GM12878 (cell line): ENCODE measurements at regions not wholly inside any gene's neighbourhood (a gene's known extent, or its start where the extent isn't known, plus 50 kb on each side); places are given as distances from the start of the nearest gene placed in this dataset.

Experiments
- ATAC-seq: fragments of 200-7000 bp; cut with Tn5 transposase; 3 replicates; pipeline ENCODE4 v1.9.1; 2020; ENCODE audit warnings: mild to moderate bottlenecking, moderate library complexity
- BruUV-seq: library from RNA; stranded (reverse); fragments of 400-500 nt; replicated peaks from 2 replicates; lab custom pipeline; 2021; lab: Mats Ljungman, UMichigan
- CTCF ChIA-PET: fragments of 300-600 bp; sonication (Branson Sonifier 250); formaldehyde crosslinking; extraction: SDS; loops from one replicate; lab custom pipeline; 2021; ENCODE audit warnings: inconsistent platforms; lab: Yijun Ruan, JAX
- POLR2A ChIA-PET: fragments of 350-600 bp; formaldehyde crosslinking; extraction: SDS; loops from one replicate; lab custom pipeline; 2021; ENCODE audit warnings: inconsistent platforms; lab: Charles Lee
- RAD21 ChIA-PET: fragments of 300-600 bp; sonication (Branson Sonifier 250); formaldehyde crosslinking; loops from one replicate; lab custom pipeline; 2023; ENCODE audit warnings: antibody characterized with exemption; ENCODE audit not compliant: unreplicated experiment; lab: Charles Lee
- SMC1A ChIA-PET: fragments of 300-600 bp; sonication (Branson Sonifier 250); formaldehyde crosslinking; loops from one replicate; lab custom pipeline; 2023; ENCODE audit not compliant: unreplicated experiment, uncharacterized antibody; lab: Charles Lee
- DNase-seq: peaks from one replicate; pipeline ENCODE4 v3.0.0-alpha.2; 2011; ENCODE audit warnings: low read depth, low spot score
- FAIRE-seq: peaks from 3 replicates; lab custom pipeline; 2011; peaks lifted over from hg19 to GRCh38; lab: Jason Lieb, UNC
- H2AFZ ChIP-seq: 2 replicates; pipeline ENCODE4 v1.6.0; 2011; ENCODE audit warnings: low read depth, low read length, control low read depth; ENCODE audit not compliant: control insufficient read depth
- H3K27ac ChIP-seq: 2 replicates; pipeline ENCODE4 v1.5.1; 2011; ENCODE audit warnings: control low read depth; ENCODE audit not compliant: control insufficient read depth, insufficient read depth
- H3K27me3 ChIP-seq, 2 experiments: replicated peaks in 1 of 2; 2 replicates each; pipeline versions ENCODE4 v1.6.0 to v1.6.1; 2011; ENCODE audit warnings: low read length in 1 of 2; ENCODE audit not compliant: control insufficient read depth in 2 of 2, insufficient read depth in 2 of 2
- H3K36me3 ChIP-seq, 2 experiments: 2 replicates each; pipeline ENCODE4 v1.5.1; 2011; ENCODE audit warnings: low read length in 1 of 2; ENCODE audit not compliant: control insufficient read depth in 2 of 2, insufficient read depth in 2 of 2
- H3K4me1 ChIP-seq: 2 replicates; pipeline ENCODE4 v1.6.1; 2011; ENCODE audit warnings: mild to moderate bottlenecking, low read length, moderate library complexity, mixed read lengths; ENCODE audit not compliant: control insufficient read depth, insufficient read depth
- H3K4me2 ChIP-seq: 2 replicates; pipeline ENCODE4 v1.6.0; 2011; ENCODE audit warnings: control low read depth; ENCODE audit not compliant: control insufficient read depth, insufficient read depth
- H3K4me3 ChIP-seq: fragments of 200-600 bp; sonication (generic); 2 replicates; pipeline ENCODE4 v1.5.1; 2016
- H3K79me2 ChIP-seq: 2 replicates; pipeline ENCODE4 v1.6.0; 2011; ENCODE audit warnings: low read length; ENCODE audit not compliant: control insufficient read depth, insufficient read depth
- H3K9ac ChIP-seq: 2 replicates; pipeline ENCODE4 v1.8.0; 2011; ENCODE audit warnings: low read length, control low read depth, mixed read lengths; ENCODE audit not compliant: control insufficient read depth, insufficient read depth
- H3K9me3 ChIP-seq: replicated peaks from 3 replicates; pipeline ENCODE4 v1.5.1; 2011; ENCODE audit warnings: mild to moderate bottlenecking, low read length; ENCODE audit not compliant: control insufficient read depth, insufficient read depth
- H4K20me1 ChIP-seq: 2 replicates; pipeline ENCODE4 v1.6.0; 2011; ENCODE audit not compliant: control insufficient read depth, insufficient read depth
- EGR1 ChIP-seq, 2 experiments: IDR thresholded peaks; 1 replicate in 1 of 2; 2 replicates in 1 of 2; pipeline ENCODE4 v1.6.1; 2011 to 2012; ENCODE audit warnings: low read depth in 2 of 2, low read length in 2 of 2, borderline replicate concordance in 1 of 2, mild to moderate bottlenecking in 1 of 2, moderate library complexity in 1 of 2
- HDAC2 ChIP-seq: fragments of 200-600 bp; sonication (generic); IDR thresholded peaks from 2 replicates; pipeline ENCODE4 v1.6.1; 2017
- IRF4 ChIP-seq: IDR thresholded peaks from 2 replicates; pipeline ENCODE4 v1.6.1; 2011; ENCODE audit warnings: low read depth, low read length
- LARP7 ChIP-seq: fragments of 450-650 bp; IDR thresholded peaks from 2 replicates; pipeline ENCODE4 v1.6.1; 2017; ENCODE audit warnings: mild to moderate bottlenecking
- NKRF ChIP-seq: fragments of 450-650 bp; conservative IDR thresholded peaks from 2 replicates; pipeline ENCODE4 v1.6.1; 2017; ENCODE audit warnings: mild to moderate bottlenecking, moderate library complexity
- NR2C1 ChIP-seq: fragments of 450-650 bp; IDR thresholded peaks from 2 replicates; pipeline ENCODE4 v1.6.1; 2017; ENCODE audit warnings: antibody characterized with exemption, mild to moderate bottlenecking, moderate library complexity
- RELA ChIP-seq: fragments of 450-650 bp; IDR thresholded peaks from 2 replicates; pipeline ENCODE4 v1.8.0; 2014; ENCODE audit warnings: borderline replicate concordance; ENCODE audit not compliant: partially characterized antibody
- TCF3 ChIP-seq: IDR thresholded peaks from 2 replicates; pipeline ENCODE4 v1.6.1; 2012; ENCODE audit warnings: low read depth, mild to moderate bottlenecking, low read length, borderline replicate concordance; ENCODE audit not compliant: insufficient read depth
- USF1 ChIP-seq: IDR thresholded peaks from 2 replicates; pipeline ENCODE4 v1.6.1; 2011; ENCODE audit warnings: borderline replicate concordance, low read depth, mild to moderate bottlenecking, moderate library complexity, mixed read lengths, low read length; ENCODE audit not compliant: insufficient read depth; ENCODE audit errors: extremely low read length
- YBX1 ChIP-seq: fragments of 450-650 bp; IDR thresholded peaks from 2 replicates; pipeline ENCODE4 v1.6.1; 2016; ENCODE audit warnings: antibody characterized with exemption
- ZSCAN29 ChIP-seq: fragments of 450-650 bp; IDR thresholded peaks from 2 replicates; pipeline ENCODE4 v1.6.1; 2017; ENCODE audit warnings: mild to moderate bottlenecking, moderate library complexity
- WGBS: methylation state at CpG from one replicate; pipeline ENCODE4 v1.1.6; 2016; ENCODE audit warnings: low lambda C conversion rate; ENCODE audit not compliant: insufficient replicate concordance, insufficient coverage; ENCODE audit errors: missing lambda C conversion rate; 5-methylcytosine and 5-hydroxymethylcytosine counted together
- in situ Hi-C: fragments of 300-500 bp; cut with MboI; formaldehyde crosslinking; loops from 9 replicates; pipeline ENCODE4 v1.14.3; 2018; ENCODE audit warnings: mixed read lengths
- intact Hi-C: fragments of 100-400 bp; cut with micrococcal nuclease; formaldehyde crosslinking; loops from one replicate; pipeline ENCODE4 v1.14.2; 2022; ENCODE audit not compliant: unreplicated experiment

DNA sequence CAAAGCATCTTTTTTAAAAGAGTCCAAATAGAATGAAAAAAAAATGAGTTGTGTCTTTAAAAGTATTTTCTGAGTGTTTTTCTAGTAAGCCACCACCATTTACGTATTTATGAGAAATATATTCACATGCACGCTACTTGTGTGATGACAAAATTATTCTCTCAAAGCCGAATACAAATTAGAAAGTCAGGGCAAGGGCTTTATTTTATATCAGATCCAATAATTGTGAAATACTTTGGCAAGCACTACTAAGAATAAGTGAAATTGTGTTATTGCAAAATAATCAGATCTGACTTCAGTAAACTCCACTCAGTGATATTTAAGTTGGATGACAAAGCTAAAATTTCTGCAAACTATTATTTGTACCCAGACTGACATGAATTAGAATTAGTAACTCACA lies 589.3 kb upstream of the KCNMB2 start:
- intact Hi-C loops = no loop called here
- no peaks in the 10 kb centered on the region for H3K79me2 ChIP-seq
- CTCF ChIA-PET = no interaction called here
- H3K9me3 ChIP-seq = no peaks in the 10 kb centered on the region
- DNase-seq = no peak
- H3K4me1 ChIP-seq = no peaks in the 10 kb centered on the region
- no peaks in the 10 kb centered on the region; the same call in 1 of the 2 replicates for H4K20me1 ChIP-seq
- ATAC-seq = no peak
- no peak for TF ChIP-seq EGR1 (IDR thresholded peaks at IDR 0.05; ENCODE audit: borderline replicate concordance in 1 of 2, low read depth in 2 of 2, low read length in 2 of 2)
- no peak for TF ChIP-seq RELA
- TF ChIP-seq ZSCAN29 = no peak
- no peak for TF ChIP-seq NKRF
- TF ChIP-seq YBX1 = no peak
- no peak for TF ChIP-seq IRF4
- TF ChIP-seq LARP7 = no peak
- no peak for TF ChIP-seq TCF3
- no peak for TF ChIP-seq NR2C1
- TF ChIP-seq USF1 = no peak
- no peak for TF ChIP-seq HDAC2
- TF ChIP-seq, all 136 proteins: peak for 0
- Histone ChIP-seq H2AFZ (no peak overlapping the region), H3K27me3 (no peaks in the 10 kb centered on the region), H3K4me2 (no peak overlapping the region), H3K36me3 (no peaks in the 10 kb centered on the region), H3K9ac (no peak overlapping the region), H3K27ac (no peak overlapping the region), H3K4me3 (no peak overlapping the region)
- ChIA-PET POLR2A (no interaction called here), SMC1A (no interaction called here), RAD21 (no interaction called here)
- FAIRE-seq = no peak
- BruUV-seq = no TSS peak
- in situ Hi-C loops = no loop called here
- 29% methylated on average over 3 of the region's 3 CpGs for WGBS
